Neural cell (in vitro differentiated cells): ENCODE measurements at regions not wholly inside any gene's neighbourhood (a gene's known extent, or its start where the extent isn't known, plus 50 kb on each side); places are given as distances from the start of the nearest gene placed in this dataset.

ENCODE experiments used
- EP300 ChIP-seq: fragments of 450-650 bp; conservative IDR thresholded peaks from 2 replicates; pipeline ENCODE4 v1.6.1; 2014; ENCODE audit warnings: antibody characterized with exemption, mild to moderate bottlenecking, moderate library complexity; ENCODE audit not compliant: poor library complexity, severe bottlenecking
- EZH2 ChIP-seq: fragments of 200-600, 300-800 bp; shearing (Covaris generic), sonication (generic); IDR thresholded peaks from 2 replicates; pipeline ENCODE4 v1.6.1; 2014; ENCODE audit warnings: antibody characterized with exemption, low read length, borderline replicate concordance, mild to moderate bottlenecking; ENCODE audit not compliant: insufficient read depth, poor library complexity, severe bottlenecking
- MXI1 ChIP-seq: fragments of 450-650 bp; conservative IDR thresholded peaks from 2 replicates; pipeline ENCODE4 v1.6.1; 2014; ENCODE audit warnings: antibody characterized with exemption, mild to moderate bottlenecking; ENCODE audit not compliant: poor library complexity, severe bottlenecking
- POLR2AphosphoS5 ChIP-seq: IDR thresholded peaks from 2 replicates; pipeline ENCODE4 v1.6.1; 2012
- RAD21 ChIP-seq: fragments of 450-650 bp; conservative IDR thresholded peaks from 2 replicates; pipeline ENCODE4 v1.6.1; 2014; ENCODE audit warnings: antibody characterized with exemption, mild to moderate bottlenecking, moderate library complexity
- TAF1 ChIP-seq: IDR thresholded peaks from 2 replicates; pipeline ENCODE4 v1.6.1; 2012; ENCODE audit warnings: low read depth
- TF ChIP-seq, protein P1 (sequence below): fragments of 450-650 bp; IDR thresholded peaks from 2 replicates; pipeline ENCODE4 v1.5.1; 2014; ENCODE audit warnings: antibody characterized with exemption, mild to moderate bottlenecking, moderate library complexity; ENCODE audit not compliant: poor library complexity, severe bottlenecking

DNA sequence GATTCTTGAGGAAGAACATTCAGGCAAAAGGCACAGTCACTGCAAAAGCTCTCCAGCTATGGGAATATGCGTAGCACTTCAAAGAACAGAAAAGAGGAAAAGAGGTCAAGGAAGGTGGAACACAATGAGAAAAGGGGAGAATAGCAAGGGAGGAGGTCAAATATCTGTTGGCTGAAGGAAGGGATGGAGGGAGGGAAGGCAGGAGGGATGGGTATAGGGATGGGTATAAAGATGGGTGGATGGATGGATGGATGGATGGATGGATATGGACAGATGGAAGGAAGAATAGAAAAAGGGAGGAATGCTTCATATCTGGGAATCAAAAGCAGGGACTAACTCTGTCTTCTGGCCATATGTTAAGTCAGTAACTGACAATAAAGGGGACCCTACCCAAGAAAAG is 164.2 kb upstream of the TOP1 start:
- TF ChIP-seq, protein P1, sequence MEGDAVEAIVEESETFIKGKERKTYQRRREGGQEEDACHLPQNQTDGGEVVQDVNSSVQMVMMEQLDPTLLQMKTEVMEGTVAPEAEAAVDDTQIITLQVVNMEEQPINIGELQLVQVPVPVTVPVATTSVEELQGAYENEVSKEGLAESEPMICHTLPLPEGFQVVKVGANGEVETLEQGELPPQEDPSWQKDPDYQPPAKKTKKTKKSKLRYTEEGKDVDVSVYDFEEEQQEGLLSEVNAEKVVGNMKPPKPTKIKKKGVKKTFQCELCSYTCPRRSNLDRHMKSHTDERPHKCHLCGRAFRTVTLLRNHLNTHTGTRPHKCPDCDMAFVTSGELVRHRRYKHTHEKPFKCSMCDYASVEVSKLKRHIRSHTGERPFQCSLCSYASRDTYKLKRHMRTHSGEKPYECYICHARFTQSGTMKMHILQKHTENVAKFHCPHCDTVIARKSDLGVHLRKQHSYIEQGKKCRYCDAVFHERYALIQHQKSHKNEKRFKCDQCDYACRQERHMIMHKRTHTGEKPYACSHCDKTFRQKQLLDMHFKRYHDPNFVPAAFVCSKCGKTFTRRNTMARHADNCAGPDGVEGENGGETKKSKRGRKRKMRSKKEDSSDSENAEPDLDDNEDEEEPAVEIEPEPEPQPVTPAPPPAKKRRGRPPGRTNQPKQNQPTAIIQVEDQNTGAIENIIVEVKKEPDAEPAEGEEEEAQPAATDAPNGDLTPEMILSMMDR, result no peak
- no peak for TF ChIP-seq RAD21
- TF ChIP-seq MXI1, result no peak
- no peak for TF ChIP-seq EP300
- no peak for TF ChIP-seq EZH2
- TF ChIP-seq TAF1, result no peak
- no peak for TF ChIP-seq POLR2AphosphoS5
